ENCODE measurements at regions not wholly inside any gene's neighbourhood (a gene's known extent, or its start where the extent isn't known, plus 50 kb on each side); places are given as distances from the start of the nearest gene placed in this dataset.
A peak's percentile ranks its signal among the peaks of the same experiment; 100 is the strongest.

GRCh38 chr13:76745261-76746200 lies 140.7 kb downstream of the KCTD12 start:
- peak; percentile 98 for DNase-seq

GRCh38 chr13:76741624-76742023 lies 144.6 kb downstream of the KCTD12 start:
- no peak for DNase-seq

- DNase-seq: peak; percentile 73
Observed at GRCh38 chr13:76741046-76741445, 145.2 kb downstream of the KCTD12 start.

GRCh38 chr13:76738616-76739015 lies 147.6 kb downstream of the KCTD12 start:
- peak; percentile 42 for DNase-seq

GRCh38 chr13:76737526-76737925 lies 148.7 kb downstream of the KCTD12 start:
- peak; percentile 20 for DNase-seq

GRCh38 chr13:76735641-76736040 lies 150.6 kb downstream of the KCTD12 start:
- DNase-seq: no peak

- no peak for DNase-seq
Observed at GRCh38 chr13:76733671-76734070, 152.5 kb downstream of the KCTD12 start.

GRCh38 chr13:76732367-76732766 lies 153.8 kb downstream of the KCTD12 start:
- no peak for DNase-seq

GRCh38 chr13:76730220-76730619 lies 156.0 kb downstream of the KCTD12 start:
- DNase-seq: no peak

GRCh38 chr13:76729691-76730090 lies 156.5 kb downstream of the KCTD12 start:
- no peak for DNase-seq

- no peak for DNase-seq
Observed at GRCh38 chr13:76725896-76726295, 160.3 kb downstream of the KCTD12 start.

GRCh38 chr13:76725211-76725610 lies 161.0 kb downstream of the KCTD12 start:
- DNase-seq: no peak

- DNase-seq: no peak
Observed at GRCh38 chr13:76724421-76724820, 161.8 kb downstream of the KCTD12 start.

- peak; percentile 78 for DNase-seq
Observed at GRCh38 chr13:76723551-76724232, 162.5 kb downstream of the KCTD12 start.

- DNase-seq: no peak
Observed at GRCh38 chr13:76722782-76723181, 163.4 kb downstream of the KCTD12 start.

GRCh38 chr13:76720821-76721220 lies 165.4 kb downstream of the KCTD12 start:
- peak; percentile 11 for DNase-seq

GRCh38 chr13:76720416-76720815 lies 165.8 kb downstream of the KCTD12 start:
- DNase-seq: no peak

- DNase-seq: no peak
Observed at GRCh38 chr13:76719955-76720354, 166.2 kb downstream of the KCTD12 start.

GRCh38 chr13:76717092-76717491 lies 169.1 kb downstream of the KCTD12 start:
- no peak for DNase-seq

GRCh38 chr13:76715621-76716020 lies 170.6 kb downstream of the KCTD12 start:
- no peak for DNase-seq

GRCh38 chr13:76715075-76715474 lies 171.1 kb downstream of the KCTD12 start:
- DNase-seq: no peak

- DNase-seq: no peak
Observed at GRCh38 chr13:76713280-76713679, 172.9 kb downstream of the KCTD12 start.

GRCh38 chr13:76711550-76712182 lies 174.5 kb downstream of the KCTD12 start:
- peak; percentile 98 for DNase-seq

GRCh38 chr13:76709851-76710250 lies 176.4 kb downstream of the KCTD12 start:
- DNase-seq: no peak
